GM20000 (cell line): ENCODE measurements at regions not wholly inside any gene's neighbourhood (a gene's known extent, or its start where the extent isn't known, plus 50 kb on each side); places are given as distances from the start of the nearest gene placed in this dataset.

Experiments used
- DNase-seq: peaks from one replicate; pipeline ENCODE4 v3.0.0; 2012; ENCODE audit warnings: low spot score
- TF ChIP-seq, protein P1 (sequence below): IDR thresholded peaks from 2 replicates; pipeline ENCODE4 v1.5.1; 2012; ENCODE audit warnings: mild to moderate bottlenecking, control low read depth; ENCODE audit errors: extremely low read depth, missing control alignments

DNA sequence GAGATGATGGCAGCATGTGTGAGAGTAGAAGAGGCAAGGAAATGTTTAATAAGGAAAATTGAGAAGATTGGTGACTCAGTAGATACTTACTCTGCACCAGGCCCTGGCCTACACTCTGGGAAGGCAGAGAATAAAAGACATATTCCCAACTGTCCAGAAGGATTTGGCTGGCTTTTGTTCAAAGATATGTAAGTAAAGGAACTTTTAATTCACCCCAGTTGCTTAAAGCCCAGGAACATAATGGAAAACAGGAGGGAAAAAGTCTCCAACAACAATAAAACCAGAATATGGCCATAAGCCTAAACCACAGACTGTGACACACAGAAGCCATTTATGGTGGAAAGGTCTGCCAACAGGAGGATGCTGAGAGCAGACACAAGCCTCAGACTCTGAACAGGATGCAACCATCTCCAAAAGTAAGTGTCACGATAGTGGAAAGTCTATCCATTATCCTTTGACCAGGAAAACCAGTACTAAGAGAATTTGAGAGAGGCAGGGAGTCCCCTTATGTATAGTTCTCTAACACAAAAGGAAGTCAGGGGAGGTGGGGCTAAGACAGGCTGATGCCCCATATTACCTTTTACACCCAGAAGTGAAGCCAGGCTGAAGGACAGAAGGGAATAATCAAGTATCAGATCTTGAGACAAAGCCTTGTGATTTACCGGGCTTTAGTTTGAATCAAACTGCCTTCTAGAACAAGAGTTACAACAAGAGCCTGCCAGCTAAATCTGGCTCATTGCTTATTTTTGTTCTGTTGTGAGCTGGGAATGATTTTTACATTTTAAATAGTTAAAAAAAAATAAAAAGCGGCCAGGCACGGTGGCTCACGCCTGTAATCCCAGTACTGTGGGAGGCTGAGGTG lies 169.5 kb upstream of the STARD13 start:
- TF ChIP-seq, protein P1, sequence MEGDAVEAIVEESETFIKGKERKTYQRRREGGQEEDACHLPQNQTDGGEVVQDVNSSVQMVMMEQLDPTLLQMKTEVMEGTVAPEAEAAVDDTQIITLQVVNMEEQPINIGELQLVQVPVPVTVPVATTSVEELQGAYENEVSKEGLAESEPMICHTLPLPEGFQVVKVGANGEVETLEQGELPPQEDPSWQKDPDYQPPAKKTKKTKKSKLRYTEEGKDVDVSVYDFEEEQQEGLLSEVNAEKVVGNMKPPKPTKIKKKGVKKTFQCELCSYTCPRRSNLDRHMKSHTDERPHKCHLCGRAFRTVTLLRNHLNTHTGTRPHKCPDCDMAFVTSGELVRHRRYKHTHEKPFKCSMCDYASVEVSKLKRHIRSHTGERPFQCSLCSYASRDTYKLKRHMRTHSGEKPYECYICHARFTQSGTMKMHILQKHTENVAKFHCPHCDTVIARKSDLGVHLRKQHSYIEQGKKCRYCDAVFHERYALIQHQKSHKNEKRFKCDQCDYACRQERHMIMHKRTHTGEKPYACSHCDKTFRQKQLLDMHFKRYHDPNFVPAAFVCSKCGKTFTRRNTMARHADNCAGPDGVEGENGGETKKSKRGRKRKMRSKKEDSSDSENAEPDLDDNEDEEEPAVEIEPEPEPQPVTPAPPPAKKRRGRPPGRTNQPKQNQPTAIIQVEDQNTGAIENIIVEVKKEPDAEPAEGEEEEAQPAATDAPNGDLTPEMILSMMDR = no peak
- no peak for DNase-seq

DNA sequence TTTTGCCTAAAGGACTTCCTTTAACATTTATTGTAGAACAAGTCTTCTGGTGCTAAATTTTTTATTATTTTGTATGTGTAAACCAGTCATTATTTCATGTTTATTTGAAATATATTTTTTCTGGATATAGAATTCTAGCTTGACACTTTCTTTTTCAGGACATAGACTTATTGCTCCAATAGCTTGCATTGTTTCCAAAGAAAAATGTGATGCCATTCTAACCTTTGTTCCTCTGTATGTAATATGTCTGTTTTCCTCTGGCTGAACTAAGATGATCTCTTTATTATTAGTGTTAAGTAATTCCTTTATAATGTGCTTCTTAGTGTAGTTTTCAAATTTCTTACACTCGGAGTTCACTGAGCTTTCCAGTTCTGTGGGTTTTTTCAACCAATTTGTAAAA lies 174.1 kb upstream of the STARD13 start:
- TF ChIP-seq, protein P1 = no peak
- no peak for DNase-seq

- no peak for DNase-seq
- TF ChIP-seq, protein P1 = no peak
Observed at GRCh38 chr13:33462109-33462508, 176.6 kb upstream of the STARD13 start.

- DNase-seq = no peak
- TF ChIP-seq, protein P1 = no peak
Observed at GRCh38 chr13:33464345-33464744, 178.8 kb upstream of the STARD13 start.

DNA sequence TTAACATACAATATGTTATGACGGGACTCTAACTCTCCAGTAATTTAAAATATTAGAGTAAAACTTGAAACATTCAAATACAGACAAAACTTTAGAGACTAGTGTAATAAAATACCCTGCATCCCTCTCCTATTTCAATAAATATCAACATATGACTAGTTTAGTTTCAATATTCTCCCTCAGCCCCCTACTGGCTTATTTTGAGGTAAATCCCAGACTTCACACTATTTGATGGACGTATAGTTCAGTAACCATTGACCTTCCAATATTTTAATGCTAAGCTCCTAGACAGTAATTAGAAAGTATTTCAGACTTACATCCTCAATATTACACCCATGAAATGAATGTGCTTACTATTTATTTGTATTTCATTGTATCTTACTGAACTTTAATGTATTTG lies 180.7 kb upstream of the STARD13 start:
- TF ChIP-seq, protein P1 = no peak

DNA sequence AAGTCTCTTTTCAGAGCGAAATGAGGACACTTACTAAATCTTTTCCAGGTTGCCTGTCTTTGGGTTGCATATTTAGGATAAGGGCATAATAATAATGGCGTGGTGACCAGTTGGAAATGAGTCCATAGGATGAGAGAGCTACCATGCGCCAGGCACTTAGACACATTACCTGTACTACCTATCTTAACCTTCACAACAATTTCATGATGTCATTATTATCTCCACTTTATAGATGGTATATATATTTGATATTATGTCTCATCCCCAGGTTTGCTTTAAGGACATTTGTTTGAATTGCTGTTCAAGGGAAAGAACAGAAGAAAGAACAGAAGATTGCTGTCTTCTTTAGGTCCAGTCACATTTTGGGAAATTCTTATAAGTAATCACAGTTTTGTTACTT lies 182.0 kb upstream of the STARD13 start:
- TF ChIP-seq, protein P1 = no peak
- DNase-seq = no peak

More for the DNA sequence above, 180.7 kb upstream of the STARD13 start:
- no peak for DNase-seq

DNA sequence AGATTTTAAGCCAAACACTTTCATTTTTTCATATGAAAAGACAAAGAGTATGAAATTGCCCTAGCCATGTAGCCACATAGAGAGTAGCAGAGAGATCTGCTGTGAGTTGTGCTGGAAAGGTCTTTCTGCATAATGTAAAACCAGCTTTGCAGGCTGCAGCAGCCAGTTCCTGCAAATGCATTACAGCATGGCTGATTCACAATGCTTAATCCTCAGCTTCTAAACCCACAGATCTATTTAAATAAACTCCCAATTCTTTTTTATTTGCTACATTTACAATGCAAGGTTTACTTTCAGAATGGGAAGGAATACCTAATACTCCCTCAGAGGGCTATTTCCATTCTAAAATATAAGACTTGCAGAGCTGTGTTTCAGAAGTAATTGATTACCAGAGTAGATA lies 185.6 kb upstream of the STARD13 start:
- no peak for DNase-seq
- TF ChIP-seq, protein P1 = no peak
